Smooth muscle cell (in vitro differentiated cells): ENCODE measurements at regions not wholly inside any gene's neighbourhood (a gene's known extent, or its start where the extent isn't known, plus 50 kb on each side); places are given as distances from the start of the nearest gene placed in this dataset.

Experiments
- DNase-seq: peaks from one replicate; lab custom pipeline; 2025; ENCODE audit not compliant: unreplicated experiment; lab: John Stamatoyannopoulos, UW
- H2AFZ ChIP-seq: fragments of 200-600 bp; sonication (generic); 2 replicates; pipeline ENCODE4 v1.6.0; 2016; ENCODE audit warnings: antibody characterized with exemption, low read depth, mild to moderate bottlenecking
- H3F3A ChIP-seq: fragments of 200-600 bp; sonication (generic); 2 replicates; pipeline ENCODE4 v1.6.0; 2017; ENCODE audit warnings: antibody characterized with exemption, low read depth
- H3K27ac ChIP-seq: fragments of 200-600 bp; sonication (generic); 2 replicates; pipeline ENCODE4 v1.5.1; 2016; ENCODE audit warnings: low read depth, mild to moderate bottlenecking
- H3K27me3 ChIP-seq: fragments of 200-600 bp; sonication (generic); 2 replicates; pipeline ENCODE4 v1.6.1; 2016; ENCODE audit warnings: low read depth, mild to moderate bottlenecking
- H3K36me3 ChIP-seq: fragments of 200-600 bp; sonication (generic); 2 replicates; pipeline ENCODE4 v1.5.1; 2016; ENCODE audit warnings: low read depth
- H3K4me1 ChIP-seq: fragments of 200-600 bp; sonication (generic); 2 replicates; pipeline ENCODE4 v1.5.1; 2016; ENCODE audit warnings: low read depth
- H3K4me2 ChIP-seq: fragments of 200-600 bp; sonication (generic); 2 replicates; pipeline ENCODE4 v1.6.0; 2016; ENCODE audit warnings: mild to moderate bottlenecking
- H3K4me3 ChIP-seq: fragments of 200-600 bp; sonication (generic); 2 replicates; pipeline ENCODE4 v1.5.1; 2016; ENCODE audit warnings: mild to moderate bottlenecking
- H3K79me2 ChIP-seq: fragments of 200-600 bp; sonication (generic); 2 replicates; pipeline ENCODE4 v1.6.0; 2016; ENCODE audit warnings: low read depth, mild to moderate bottlenecking
- H3K9ac ChIP-seq: fragments of 200-600 bp; sonication (generic); 2 replicates; pipeline ENCODE4 v1.6.0; 2016; ENCODE audit warnings: low read depth
- H3K9me3 ChIP-seq: fragments of 200-600 bp; sonication (generic); replicated peaks from 2 replicates; pipeline ENCODE4 v1.5.1; 2016; ENCODE audit warnings: low read depth
- H4K20me1 ChIP-seq: fragments of 200-600 bp; sonication (generic); 2 replicates; pipeline ENCODE4 v1.6.0; 2016; ENCODE audit warnings: low read depth
- WGBS: methylation state at CpG from one replicate; pipeline ENCODE4 v1.1.7; 2016; ENCODE audit warnings: low lambda C conversion rate; 5-methylcytosine and 5-hydroxymethylcytosine counted together
- TF ChIP-seq, protein P1 (sequence below): fragments of 200-600 bp; sonication (generic); IDR thresholded peaks from 2 replicates; pipeline ENCODE4 v1.5.1; 2017; ENCODE audit warnings: borderline replicate concordance, mild to moderate bottlenecking, antibody characterized with exemption; ENCODE audit not compliant: insufficient read depth, poor library complexity, severe bottlenecking

DNA sequence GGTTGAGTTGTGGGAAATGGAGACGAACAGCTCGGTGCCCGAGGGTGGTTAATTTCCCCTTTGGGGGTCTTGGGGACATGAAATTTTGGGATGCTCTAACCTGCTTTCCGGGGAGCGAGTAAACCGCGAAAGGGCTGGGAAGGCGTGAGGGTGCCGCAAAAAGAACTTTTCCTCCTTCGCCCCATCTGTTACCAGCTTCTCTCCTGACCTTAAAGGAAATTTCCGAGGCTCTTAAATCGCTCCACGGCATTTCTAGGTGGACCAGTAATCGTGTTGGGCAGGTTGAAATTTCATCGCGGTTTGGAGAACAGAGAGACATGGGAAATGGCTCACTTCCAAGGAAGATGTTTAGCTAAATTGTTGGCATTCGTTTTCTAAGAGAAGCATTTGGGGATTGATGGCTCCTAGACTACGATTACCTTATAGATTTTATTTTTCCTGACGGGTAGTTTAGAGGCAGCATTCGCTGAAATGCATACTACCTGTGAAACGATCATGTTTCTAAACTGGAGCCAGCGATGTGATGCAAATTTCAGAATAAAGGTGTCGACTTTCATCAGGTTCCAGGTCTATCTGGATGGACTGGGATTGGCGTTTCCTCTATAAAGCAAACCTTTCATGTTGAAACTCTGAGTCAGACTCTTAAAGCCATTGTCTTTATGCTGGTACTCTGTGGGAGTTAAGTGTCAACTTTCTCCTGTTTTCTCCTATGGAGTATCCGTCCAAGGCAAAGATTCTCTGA lies 414.5 kb downstream of the PCNX1 start:
- Histone ChIP-seq H3K4me3 (peak overlapping the region; percentile 96), H3K79me2 (peaks cover 63% of the 10 kb centered on the region), H4K20me1 (peaks cover 44% of the 10 kb centered on the region), H3K4me1 (peaks cover 36% of the 10 kb centered on the region), H3K4me2 (peak overlapping the region; percentile 92), H3K27me3 (no peaks in the 10 kb centered on the region), H3K9ac (peak overlapping the region; percentile 97), H3K27ac (peak overlapping the region; percentile 89), H3F3A (peaks cover 3% of the 10 kb centered on the region), H2AFZ (peak overlapping the region; percentile 53), H3K36me3 (no peaks in the 10 kb centered on the region), H3K9me3 (no peaks in the 10 kb centered on the region)
- under 1% methylated on average over 24 of the region's 25 CpGs for WGBS
- no peak for DNase-seq
- TF ChIP-seq, protein P1, sequence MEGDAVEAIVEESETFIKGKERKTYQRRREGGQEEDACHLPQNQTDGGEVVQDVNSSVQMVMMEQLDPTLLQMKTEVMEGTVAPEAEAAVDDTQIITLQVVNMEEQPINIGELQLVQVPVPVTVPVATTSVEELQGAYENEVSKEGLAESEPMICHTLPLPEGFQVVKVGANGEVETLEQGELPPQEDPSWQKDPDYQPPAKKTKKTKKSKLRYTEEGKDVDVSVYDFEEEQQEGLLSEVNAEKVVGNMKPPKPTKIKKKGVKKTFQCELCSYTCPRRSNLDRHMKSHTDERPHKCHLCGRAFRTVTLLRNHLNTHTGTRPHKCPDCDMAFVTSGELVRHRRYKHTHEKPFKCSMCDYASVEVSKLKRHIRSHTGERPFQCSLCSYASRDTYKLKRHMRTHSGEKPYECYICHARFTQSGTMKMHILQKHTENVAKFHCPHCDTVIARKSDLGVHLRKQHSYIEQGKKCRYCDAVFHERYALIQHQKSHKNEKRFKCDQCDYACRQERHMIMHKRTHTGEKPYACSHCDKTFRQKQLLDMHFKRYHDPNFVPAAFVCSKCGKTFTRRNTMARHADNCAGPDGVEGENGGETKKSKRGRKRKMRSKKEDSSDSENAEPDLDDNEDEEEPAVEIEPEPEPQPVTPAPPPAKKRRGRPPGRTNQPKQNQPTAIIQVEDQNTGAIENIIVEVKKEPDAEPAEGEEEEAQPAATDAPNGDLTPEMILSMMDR: no peak

DNA sequence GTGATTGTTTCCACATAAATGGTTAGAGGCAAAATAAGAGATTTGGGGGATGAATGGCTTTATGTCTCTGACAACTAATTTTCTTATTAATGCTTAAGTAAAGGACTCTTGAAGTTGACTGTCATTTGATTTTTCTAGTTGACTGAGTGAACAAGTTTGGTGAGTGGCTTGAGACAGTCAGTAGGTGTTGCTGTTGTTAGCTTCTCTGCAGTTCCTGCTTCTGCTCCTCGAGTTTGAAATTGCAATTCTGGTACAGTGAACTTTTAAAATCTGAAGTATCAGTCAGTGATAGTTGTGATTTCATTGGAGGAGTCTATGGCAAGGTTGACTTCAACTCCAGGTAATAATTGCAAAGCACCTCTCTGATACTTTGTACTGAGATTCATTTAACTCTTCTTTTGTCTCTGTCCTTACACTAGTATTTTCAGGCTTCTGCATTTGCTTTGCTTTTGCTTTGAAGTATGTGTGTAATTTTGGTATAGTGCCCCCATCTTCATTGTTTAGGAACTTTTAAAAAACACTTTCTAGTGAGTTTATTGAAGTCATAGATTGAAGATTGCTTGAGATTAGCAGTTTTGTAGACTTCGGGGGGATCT lies 415.5 kb downstream of the PCNX1 start:
- H3K79me2 ChIP-seq: peaks cover 73% of the 10 kb centered on the region
- no peaks in the 10 kb centered on the region for H3K27me3 ChIP-seq
- H3K9ac ChIP-seq: peak overlapping the region; percentile 39
- peak overlapping the region; percentile 92 for H3K4me2 ChIP-seq
- no peak for DNase-seq
- TF ChIP-seq, protein P1: peak; percentile 29
- H4K20me1 ChIP-seq: peaks cover 54% of the 10 kb centered on the region
- H3K4me1 ChIP-seq: peaks cover 36% of the 10 kb centered on the region
- WGBS: 41% methylated on average over 2 of the region's 2 CpGs
- peak overlapping the region; percentile 89 for H3K27ac ChIP-seq
- no peaks in the 10 kb centered on the region for H3K36me3 ChIP-seq
- H2AFZ ChIP-seq: no peak overlapping the region
- no peaks in the 10 kb centered on the region for H3K9me3 ChIP-seq
- peak overlapping the region; percentile 96 for H3K4me3 ChIP-seq
- peaks cover 3% of the 10 kb centered on the region for H3F3A ChIP-seq

DNA sequence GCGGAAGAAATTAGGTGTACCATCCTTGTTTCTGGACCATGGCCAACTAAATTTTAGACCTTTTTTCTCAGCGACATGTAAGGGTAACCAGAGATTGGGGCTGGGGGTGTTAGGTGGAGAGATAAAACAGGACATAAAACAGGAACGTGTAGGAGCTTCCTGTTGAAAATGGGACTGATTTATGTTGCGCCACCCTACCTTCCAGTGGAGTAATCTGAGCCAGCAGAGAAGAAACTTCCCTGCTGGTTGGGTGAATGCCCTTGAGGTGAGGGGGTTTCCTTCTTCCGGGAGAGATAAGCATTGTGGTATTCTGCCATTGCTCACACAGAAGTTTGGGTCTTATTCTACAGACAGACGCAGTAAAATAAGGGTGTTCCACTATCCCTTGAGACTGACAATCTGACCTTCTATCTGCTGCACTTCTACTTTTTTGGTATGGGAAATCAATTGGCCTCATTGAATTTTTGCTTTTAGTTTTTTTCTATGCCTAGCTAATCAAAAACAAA lies 417.6 kb downstream of the PCNX1 start:
- no peak overlapping the region for H3K9ac ChIP-seq
- no peaks in the 10 kb centered on the region for H3K36me3 ChIP-seq
- peak overlapping the region; percentile 92 for H3K4me2 ChIP-seq
- peaks cover 73% of the 10 kb centered on the region for H4K20me1 ChIP-seq
- TF ChIP-seq, protein P1: no peak
- H3K27me3 ChIP-seq: no peaks in the 10 kb centered on the region
- H3F3A ChIP-seq: peaks cover 3% of the 10 kb centered on the region
- no peak overlapping the region for H3K4me3 ChIP-seq
- H3K79me2 ChIP-seq: peaks cover 94% of the 10 kb centered on the region
- H3K4me1 ChIP-seq: peaks cover 36% of the 10 kb centered on the region
- H2AFZ ChIP-seq: no peak overlapping the region
- H3K27ac ChIP-seq: peak overlapping the region; percentile 25
- 33% methylated on average over 6 of the region's 6 CpGs for WGBS
- no peaks in the 10 kb centered on the region for H3K9me3 ChIP-seq
- no peak for DNase-seq
